ENCODE measurements at regions not wholly inside any gene's neighbourhood (a gene's known extent, or its start where the extent isn't known, plus 50 kb on each side); places are given as distances from the start of the nearest gene placed in this dataset.

- DNase-seq, result no peak
- TF ChIP-seq CTCF (IDR thresholded peaks at IDR 0.05), result no peak
- Mint-ChIP-seq H3K4me3 (no peak overlapping the region), H3K27ac (no peak overlapping the region), H3K9me3 (peaks cover 6% of the 10 kb centered on the region), H3K36me3 (ENCODE audit: low read depth) (no peaks in the 10 kb centered on the region), H3K27me3 (no peaks in the 10 kb centered on the region), H3K4me1 (ENCODE audit: low read depth) (no peaks in the 10 kb centered on the region)
- Histone ChIP-seq H3K36me3 (ENCODE audit: insufficient read depth, low read length) (no peaks in the 10 kb centered on the region), H3K9me3 (ENCODE audit: control insufficient read depth in 1 of 2, insufficient read depth in 1 of 2, low read length in 2 of 2) (peaks cover 0 to 4% of the 10 kb centered on the region in 2 experiments), H3K4me1 (ENCODE audit: insufficient read depth, low read length) (no peaks in the 10 kb centered on the region), H3K27ac (ENCODE audit: low read depth in 1 of 2, low read length in 2 of 2) (no peak overlapping the region), H3K27me3 (ENCODE audit: control insufficient read depth in 1 of 2, insufficient read depth in 2 of 2, low read length in 2 of 2) (no peaks in the 10 kb centered on the region), H3K4me3 (ENCODE audit: low read length) (no peak overlapping the region)
- ChIA-PET CTCF (no interaction called here), POLR2A (no interaction called here)
- intact Hi-C loops (cut with DNase I, micrococcal nuclease), result no loop called here
- ATAC-seq (ENCODE audit: poor library complexity), result no peak
These were observed 115.1 kb upstream of the PBX1 start for GRCh38 chr1:164443836-164444235.

- Mint-ChIP-seq H3K9me3 (peaks cover 10% of the 10 kb centered on the region), H3K27me3 (no peaks in the 10 kb centered on the region), H3K4me1 (ENCODE audit: low read depth) (no peaks in the 10 kb centered on the region), H3K27ac (no peak overlapping the region), H3K4me3 (no peak overlapping the region), H3K36me3 (ENCODE audit: low read depth) (no peaks in the 10 kb centered on the region)
- H3K36me3 ChIP-seq (ENCODE audit: insufficient read depth, low read length), result no peaks in the 10 kb centered on the region
- DNase-seq, result no peak
- H3K4me3 ChIP-seq (ENCODE audit: low read length), result no peak overlapping the region
- H3K27ac ChIP-seq (ENCODE audit: low read depth in 1 of 2, low read length in 2 of 2), result no peak overlapping the region
- ChIA-PET CTCF (no interaction called here), POLR2A (no interaction called here)
- no peak for TF ChIP-seq CTCF (IDR thresholded peaks at IDR 0.05)
- ATAC-seq (ENCODE audit: poor library complexity), result no peak
- H3K4me1 ChIP-seq (ENCODE audit: insufficient read depth, low read length), result no peaks in the 10 kb centered on the region
- intact Hi-C loops (cut with DNase I, micrococcal nuclease), result no loop called here
- no peaks in the 10 kb centered on the region for H3K27me3 ChIP-seq (ENCODE audit: control insufficient read depth in 1 of 2, insufficient read depth in 2 of 2, low read length in 2 of 2)
- H3K9me3 ChIP-seq (ENCODE audit: control insufficient read depth in 1 of 2, insufficient read depth in 1 of 2, low read length in 2 of 2), result peaks cover 0 to 4% of the 10 kb centered on the region in 2 experiments
These were observed 113.0 kb upstream of the PBX1 start for GRCh38 chr1:164446020-164446419.

GRCh38 chr1:164452549-164452948, 106.4 kb upstream of the PBX1 start:
- Mint-ChIP-seq H3K4me1 (ENCODE audit: low read depth) (no peaks in the 10 kb centered on the region), H3K27ac (no peak overlapping the region), H3K4me3 (no peak overlapping the region), H3K36me3 (ENCODE audit: low read depth) (no peaks in the 10 kb centered on the region), H3K9me3 (peaks cover 10% of the 10 kb centered on the region), H3K27me3 (no peaks in the 10 kb centered on the region)
- no peak overlapping the region for H3K27ac ChIP-seq (ENCODE audit: low read depth in 1 of 2, low read length in 2 of 2)
- TF ChIP-seq CTCF (IDR thresholded peaks at IDR 0.05), result no peak
- H3K4me1 ChIP-seq (ENCODE audit: insufficient read depth, low read length), result no peaks in the 10 kb centered on the region
- no peak overlapping the region for H3K4me3 ChIP-seq (ENCODE audit: low read length)
- no peaks in the 10 kb centered on the region for H3K27me3 ChIP-seq (ENCODE audit: control insufficient read depth in 1 of 2, insufficient read depth in 2 of 2, low read length in 2 of 2)
- ChIA-PET POLR2A (no interaction called here), CTCF (no interaction called here)
- ATAC-seq (ENCODE audit: poor library complexity) (no peak), DNase-seq (no peak)
- intact Hi-C loops (cut with DNase I, micrococcal nuclease), result no loop called here
- no peaks in the 10 kb centered on the region for H3K36me3 ChIP-seq (ENCODE audit: insufficient read depth, low read length)
- peaks cover 0 to 8% of the 10 kb centered on the region in 2 experiments for H3K9me3 ChIP-seq (ENCODE audit: control insufficient read depth in 1 of 2, insufficient read depth in 1 of 2, low read length in 2 of 2)
